ENCODE measurements at regions not wholly inside any gene's neighbourhood (a gene's known extent, or its start where the extent isn't known, plus 50 kb on each side); places are given as distances from the start of the nearest gene placed in this dataset.
"Not testable (repeated sequence)": the region's sequence is repeated elsewhere in the genome, so short reads cannot be mapped to it uniquely, and the experiment has no call there.

DNA sequence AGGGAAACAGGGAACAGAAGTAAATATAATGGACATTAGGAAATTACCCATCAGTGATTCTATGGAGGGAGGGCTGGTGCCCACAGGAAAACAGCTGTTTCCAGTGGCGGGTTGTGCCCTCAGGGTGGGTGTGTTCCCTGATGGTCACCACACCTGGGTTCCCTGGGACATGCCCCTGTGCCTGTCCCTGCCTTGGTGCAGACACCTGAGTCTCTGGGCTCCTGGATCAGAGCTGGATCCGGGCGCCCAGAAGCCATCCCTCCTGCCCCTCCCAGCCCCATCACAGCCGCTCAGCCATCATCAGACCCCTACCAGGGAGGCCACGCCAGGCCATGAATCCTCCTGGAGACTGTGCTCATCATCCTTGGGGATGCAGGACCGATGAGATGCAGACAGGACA lies 307.2 kb upstream of the SFSWAP start:
- in situ Hi-C loops (cut with HindIII; ENCODE audit: low sequenced_read_pairs), result no loop called here

DNA sequence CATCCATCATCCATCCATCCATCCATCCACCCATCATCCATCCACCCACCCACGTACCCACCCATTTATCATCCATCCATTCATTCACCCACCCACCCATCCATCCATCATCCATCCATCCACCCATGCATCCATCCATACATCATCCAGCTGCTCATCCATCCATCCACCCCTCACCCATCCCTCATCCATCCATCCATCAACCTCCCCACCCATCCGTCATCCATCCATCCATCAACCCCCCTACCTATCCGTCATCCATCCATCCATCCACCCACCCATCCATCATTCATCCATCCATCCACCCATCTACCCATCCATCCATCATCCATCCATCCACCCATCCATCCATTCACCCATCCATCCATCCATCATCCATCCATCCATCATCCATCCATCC lies 306.2 kb upstream of the SFSWAP start:
- in situ Hi-C loops (cut with HindIII; ENCODE audit: low sequenced_read_pairs), result no loop called here

DNA sequence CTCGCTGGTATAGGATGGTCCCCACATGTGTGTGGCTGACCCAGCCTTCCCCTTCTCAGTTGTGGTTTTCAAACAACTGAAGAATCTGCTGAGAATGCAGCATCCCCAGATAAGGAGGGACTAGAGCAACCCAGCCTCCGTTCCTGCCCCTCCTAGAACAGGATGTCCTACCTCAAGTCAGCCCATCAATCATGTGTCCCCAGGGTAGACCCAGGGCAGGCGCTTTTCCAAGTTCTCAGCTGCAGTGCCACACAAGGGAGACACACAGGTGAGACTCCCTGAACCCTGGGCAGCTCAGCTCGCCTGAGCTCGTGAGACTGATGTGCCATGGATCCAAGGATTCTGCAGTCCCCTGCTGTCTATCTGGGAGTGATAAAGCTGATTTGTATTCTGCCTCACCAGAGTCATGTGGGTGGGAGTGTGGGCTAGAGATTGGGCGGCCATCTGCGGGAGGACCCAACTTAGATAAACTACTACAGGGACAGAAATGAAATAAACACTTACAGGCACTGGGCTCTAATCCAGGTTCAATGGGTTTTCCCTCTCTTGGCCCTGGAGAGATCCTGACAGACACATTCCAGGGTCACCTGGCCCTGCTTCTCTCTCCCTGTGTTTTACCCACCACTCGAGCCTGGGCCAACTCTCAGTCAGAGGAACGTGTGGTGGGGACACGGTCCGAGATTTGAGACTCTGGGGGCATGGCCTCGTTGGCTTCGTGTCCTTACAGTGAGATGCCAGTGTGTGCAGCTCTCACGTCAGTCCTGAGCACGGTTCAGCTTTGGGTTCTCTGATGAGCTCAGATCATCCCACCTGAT lies 303.5 kb upstream of the SFSWAP start:
- in situ Hi-C loops (cut with HindIII; ENCODE audit: low sequenced_read_pairs), result no loop called here

DNA sequence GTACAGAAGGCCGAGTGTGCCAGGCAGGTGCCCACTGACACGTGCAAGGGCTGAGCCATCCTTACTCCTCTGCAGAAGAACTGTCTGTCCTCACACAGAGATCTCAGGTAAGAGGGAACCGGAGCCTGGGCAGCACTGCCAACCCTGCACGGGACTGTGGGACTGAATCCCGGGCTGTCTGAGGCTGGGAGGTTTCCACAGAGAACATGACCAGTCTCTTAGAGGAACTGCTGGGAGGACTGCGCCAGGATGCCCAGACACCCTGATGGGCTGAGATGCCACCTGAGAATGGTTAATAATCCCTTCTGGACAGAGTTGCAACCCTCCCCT lies 302.9 kb upstream of the SFSWAP start:
- in situ Hi-C loops (cut with HindIII; ENCODE audit: low sequenced_read_pairs), result no loop called here

DNA sequence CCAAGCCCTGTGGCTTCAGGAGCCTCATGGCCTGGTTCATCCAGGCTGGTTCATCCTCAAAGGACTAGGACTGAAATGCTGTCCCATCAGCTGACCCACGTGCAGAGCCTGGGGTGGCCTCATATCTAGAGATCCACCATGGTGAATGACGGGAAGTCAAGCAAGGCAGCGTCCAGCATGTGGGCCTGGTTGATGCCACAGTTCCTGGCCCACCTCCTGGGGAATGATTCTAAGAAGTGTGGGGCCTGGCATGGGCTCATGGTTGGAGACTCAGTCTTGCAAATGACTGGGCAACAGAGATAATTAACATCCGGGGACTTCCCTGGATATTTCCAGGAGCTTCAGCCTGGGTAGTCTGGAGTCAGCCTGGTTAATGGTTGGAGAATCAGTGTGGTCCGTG lies 302.4 kb upstream of the SFSWAP start:
- in situ Hi-C loops (cut with HindIII; ENCODE audit: low sequenced_read_pairs), result no loop called here

DNA sequence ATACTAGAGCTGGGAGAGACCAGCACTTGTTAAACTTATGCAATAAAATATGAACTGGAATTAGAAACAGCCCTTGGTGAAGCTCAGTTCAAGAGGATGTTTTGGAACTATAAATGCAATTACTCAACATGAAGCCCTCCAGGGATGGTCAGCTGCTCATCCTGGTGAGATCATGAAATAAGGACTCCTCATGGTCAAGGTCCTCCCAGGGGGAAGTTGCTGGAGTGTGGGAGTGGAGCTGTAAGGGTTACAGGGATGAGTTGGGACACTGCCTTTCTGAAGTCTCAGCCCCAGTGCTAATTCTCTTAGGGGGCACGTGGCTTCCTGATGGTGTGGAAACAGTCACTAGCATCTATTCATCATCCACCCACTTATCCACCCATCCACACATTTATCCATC lies 301.7 kb upstream of the SFSWAP start:
- in situ Hi-C loops (cut with HindIII; ENCODE audit: low sequenced_read_pairs), result no loop called here

DNA sequence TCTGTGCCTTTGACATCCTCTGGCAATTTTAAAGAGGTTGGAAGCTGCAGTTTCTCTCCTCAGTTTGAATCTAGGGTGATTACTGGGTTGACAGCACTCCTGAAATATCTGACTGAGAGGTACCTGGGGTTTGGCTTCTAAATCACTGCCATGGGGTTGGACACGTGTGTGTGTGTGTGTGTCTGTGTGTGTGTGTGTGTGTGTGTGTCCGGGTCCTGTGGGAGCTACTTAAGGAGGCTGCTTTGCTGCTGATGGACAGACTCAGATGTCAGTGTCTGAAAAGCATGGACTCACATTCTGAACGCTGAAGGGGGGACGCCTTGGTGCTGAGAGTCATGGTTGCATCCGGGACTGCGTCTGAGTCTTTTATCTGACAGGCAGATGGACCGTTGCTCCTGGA lies 299.1 kb upstream of the SFSWAP start:
- in situ Hi-C loops (cut with HindIII; ENCODE audit: low sequenced_read_pairs), result not testable (repeated sequence)

DNA sequence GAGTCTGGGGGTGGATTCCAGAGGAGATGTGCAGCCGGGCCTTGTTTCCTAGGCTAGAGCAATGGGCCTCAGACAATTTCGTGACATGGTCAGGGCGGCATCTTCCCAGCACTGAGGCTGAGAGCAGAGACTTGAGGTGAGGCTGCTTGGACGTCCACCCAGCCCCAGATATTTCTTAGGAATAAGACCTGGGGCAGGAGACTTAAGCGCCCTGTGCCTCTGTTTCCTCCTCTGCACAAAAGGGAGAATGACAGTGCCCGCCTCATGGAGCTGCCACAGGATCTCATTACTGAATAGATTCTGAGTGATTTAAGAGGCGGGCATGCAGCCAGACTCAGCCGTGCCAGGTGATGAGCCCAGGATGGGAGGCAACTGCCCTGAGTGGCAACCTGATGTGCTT lies 297.9 kb upstream of the SFSWAP start:
- in situ Hi-C loops (cut with HindIII; ENCODE audit: low sequenced_read_pairs), result no loop called here

DNA sequence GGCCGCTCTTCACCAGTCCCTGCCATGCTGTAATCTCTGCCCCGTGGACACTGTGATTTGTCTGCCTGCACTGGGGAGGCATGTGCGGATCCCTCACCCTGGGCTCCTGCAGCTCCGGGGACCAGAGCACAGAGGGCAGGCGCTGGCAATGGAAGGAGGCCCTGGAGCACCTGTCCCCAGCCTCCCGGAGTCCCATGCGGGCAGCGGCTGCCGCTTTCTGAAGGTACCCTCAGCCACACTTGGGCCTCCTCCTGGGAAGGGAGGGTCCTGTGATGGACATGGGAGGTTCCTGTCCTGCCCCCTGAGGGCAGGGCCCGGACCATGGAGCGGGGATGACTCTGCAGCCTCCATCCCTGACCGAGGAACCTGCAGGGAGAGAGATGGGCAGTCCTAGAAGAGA lies 297.4 kb upstream of the SFSWAP start:
- in situ Hi-C loops (cut with HindIII; ENCODE audit: low sequenced_read_pairs), result no loop called here

DNA sequence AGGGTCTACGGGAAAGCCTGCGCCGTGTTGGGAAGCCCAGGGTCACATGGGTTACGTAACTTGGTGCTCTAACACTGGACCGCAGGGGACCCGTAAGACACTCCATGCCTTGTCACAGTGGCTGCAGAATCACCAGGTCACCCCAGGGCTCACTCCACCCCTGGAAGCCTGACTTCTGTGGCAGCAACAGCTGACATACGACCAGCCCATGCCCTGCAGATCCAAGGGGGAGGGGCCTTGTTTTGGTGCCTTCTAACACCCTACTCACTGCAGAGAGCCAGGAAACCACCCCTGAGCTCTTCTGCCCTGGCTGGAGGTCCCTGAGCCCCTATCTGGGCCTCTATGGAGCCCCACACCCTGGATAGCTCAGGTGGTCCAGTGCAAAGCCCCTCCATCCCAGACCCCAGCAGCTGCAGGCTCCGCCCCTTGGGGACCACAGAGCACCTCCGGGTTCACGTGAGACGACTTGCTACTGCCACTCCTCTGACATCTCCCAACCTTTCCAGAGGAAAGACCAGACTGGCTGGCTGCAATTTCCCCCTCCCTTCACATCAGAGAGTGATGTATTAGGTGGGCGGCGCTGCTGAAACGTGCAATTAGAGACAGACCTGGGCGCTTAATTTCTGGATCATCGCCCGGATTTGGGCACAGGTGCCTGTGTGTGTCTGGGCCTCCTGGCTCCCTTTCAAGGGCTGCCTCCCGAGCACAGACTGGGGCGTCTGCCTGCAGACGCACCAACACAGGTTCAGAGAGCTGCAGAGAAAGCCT lies 296.6 kb upstream of the SFSWAP start:
- in situ Hi-C loops (cut with HindIII; ENCODE audit: low sequenced_read_pairs), result not testable (repeated sequence)

DNA sequence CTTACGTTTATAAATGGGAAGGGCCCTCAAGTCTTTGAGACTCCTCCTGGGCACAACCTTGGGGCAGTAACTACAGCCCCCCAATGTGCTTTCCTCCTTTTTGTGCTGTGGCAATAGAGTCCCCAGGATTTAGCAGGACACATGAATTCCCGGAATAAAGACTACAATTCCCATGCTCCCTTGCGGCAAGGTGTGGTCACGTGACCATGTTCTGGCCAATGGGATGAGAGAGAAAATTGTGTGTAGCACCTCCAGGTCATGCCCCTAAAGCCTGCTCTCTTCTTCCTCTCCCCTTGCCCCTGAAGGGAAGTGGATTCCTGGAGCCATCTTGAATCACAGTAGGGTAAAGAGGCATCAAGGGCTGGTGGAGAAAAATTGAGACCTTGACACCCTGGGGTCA lies 295.1 kb upstream of the SFSWAP start:
- in situ Hi-C loops (cut with HindIII; ENCODE audit: low sequenced_read_pairs), result loop anchor here (5.0 kb wide), 1 partner anchor 48 kb away; no protein-coding TSS in a partner anchor

DNA sequence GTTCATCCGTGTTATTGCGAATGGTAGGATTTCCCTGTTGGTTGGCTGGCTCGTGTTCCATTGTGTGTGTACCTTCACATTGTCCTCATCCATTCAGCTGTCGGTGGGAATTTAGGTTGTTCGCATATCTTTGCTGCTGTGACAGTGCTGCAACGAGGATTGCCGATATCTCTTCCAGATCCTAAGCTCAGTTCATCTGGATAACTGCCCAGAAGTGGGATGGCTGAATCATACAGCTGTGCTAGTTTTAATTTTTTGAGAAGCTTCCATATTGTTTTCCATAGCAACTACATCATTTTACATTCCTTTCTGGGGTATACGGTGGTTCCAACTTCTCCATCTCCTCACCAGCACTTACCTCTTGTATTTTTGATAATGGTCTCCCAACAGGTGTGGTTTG lies 292.8 kb upstream of the SFSWAP start:
- in situ Hi-C loops (cut with HindIII; ENCODE audit: low sequenced_read_pairs), result loop anchor here (5.0 kb wide), 1 partner anchor 51 kb away; no protein-coding TSS in a partner anchor

DNA sequence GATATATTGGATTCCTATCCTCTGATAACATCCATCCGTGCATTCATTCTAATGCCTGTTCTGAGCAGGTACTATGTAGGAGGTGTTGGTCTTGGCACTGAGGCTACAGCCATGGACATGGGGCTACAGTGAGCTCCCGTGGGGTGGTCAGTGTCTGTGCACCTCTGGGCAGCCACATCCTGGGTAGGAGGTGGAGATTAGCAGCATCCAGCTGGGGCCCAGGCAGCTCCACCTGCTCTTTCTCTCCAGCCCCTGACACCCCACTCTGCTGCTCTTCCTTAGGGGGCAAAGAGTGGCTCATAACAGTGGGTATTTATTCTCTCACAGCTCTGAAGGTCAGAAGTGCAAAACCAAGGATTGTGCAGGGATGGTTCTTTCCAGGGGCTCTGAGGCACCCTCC lies 292.0 kb upstream of the SFSWAP start:
- in situ Hi-C loops (cut with HindIII; ENCODE audit: low sequenced_read_pairs), result loop anchor here (5.0 kb wide), 1 partner anchor 52 kb away; no protein-coding TSS in a partner anchor

DNA sequence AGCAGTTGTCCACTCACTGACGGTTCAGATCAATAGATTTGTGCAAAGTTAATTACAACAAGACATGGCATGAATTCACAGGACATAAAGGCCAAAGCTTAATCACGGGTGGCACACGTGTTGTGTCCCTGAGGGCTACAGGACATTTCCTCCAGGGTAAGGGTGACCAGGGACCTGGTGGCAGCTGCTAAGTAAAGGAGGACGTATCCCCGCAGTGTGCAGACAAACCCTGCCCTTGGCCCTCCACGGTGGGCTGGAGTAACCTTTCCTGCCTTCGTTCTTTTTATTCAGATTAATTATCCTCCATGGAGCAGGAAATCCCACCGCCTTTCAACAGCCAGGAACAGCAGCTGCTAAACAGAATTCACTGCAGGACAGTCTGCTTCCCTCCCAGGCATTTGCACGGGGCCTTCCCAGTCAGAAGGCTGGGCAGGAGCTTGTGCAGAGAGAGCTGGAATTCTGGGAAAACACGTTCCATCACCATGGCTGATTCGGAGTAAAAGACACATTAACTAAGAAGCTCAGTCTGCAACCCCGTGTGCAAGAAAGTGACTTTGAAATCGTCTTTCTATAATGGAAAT lies 289.9 kb upstream of the SFSWAP start:
- in situ Hi-C loops (cut with HindIII; ENCODE audit: low sequenced_read_pairs), result no loop called here

DNA sequence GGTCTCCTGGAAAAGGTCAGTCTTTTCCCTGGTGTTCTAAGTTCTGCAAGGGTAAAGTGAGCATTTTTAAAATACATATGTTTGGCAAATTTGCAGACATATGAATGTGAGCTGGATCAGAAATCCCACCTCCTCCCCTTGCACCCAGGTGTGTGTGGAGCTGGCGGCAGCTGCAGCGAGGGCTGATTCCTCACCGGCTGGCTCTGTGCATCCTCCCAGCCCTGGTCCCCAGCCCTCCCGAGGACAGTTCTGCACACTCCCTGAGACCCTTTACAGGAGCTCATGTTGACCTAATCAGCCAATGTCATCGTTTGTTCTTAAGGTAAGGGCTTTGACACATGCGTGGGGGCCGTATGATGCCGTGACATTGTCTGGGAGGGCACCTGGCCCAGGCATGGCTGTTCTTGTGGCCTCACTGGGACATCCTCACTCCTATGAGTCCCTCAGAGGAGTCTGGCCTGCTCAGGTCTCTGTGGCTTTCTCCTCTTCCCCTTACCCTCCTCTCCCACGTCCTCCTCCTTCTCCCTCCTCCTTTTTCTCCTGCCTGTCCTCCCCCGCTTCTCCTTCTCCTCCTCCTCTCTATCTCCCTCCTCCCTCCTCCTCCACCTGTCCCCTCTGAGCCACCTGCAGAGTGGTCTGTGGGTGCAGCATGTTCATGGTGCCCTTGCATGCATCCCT lies 289.2 kb upstream of the SFSWAP start:
- in situ Hi-C loops (cut with HindIII; ENCODE audit: low sequenced_read_pairs), result no loop called here

DNA sequence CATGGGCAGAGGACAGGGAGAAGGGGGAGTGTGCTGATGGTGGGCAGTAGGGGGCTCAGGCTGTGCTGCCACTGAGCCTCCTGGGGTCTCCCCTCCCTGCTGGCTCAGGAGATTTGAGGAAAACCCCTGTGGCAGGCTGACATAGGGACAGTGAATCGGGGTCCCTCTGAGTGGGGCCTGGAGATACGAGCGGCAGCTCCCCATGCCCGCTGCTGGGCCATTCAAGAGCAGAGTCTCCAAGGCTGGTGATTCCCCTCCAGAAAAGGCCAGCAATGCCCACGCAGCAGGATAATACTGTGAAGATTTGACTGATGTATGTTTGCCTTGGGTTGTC lies 288.7 kb upstream of the SFSWAP start:
- in situ Hi-C loops (cut with HindIII; ENCODE audit: low sequenced_read_pairs), result no loop called here

DNA sequence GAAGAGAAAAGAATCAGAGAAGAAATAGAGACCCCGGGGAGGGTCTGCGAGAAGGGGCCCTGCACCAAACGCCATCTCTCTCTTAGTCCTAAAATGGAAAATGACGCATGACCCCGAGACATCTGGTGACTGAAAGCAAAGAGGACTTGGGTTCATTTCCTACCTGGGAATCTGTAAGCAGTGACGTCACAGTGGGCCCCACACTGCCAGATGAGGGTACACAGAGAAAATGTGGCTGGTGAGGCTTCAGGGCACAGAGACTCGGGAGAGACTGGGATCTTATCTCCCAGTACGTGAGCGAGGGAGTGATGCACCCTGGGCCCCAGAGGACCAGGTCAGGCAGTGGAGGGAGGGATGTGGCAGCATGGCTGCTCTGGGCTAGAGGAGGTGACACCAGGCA lies 288.1 kb upstream of the SFSWAP start:
- in situ Hi-C loops (cut with HindIII; ENCODE audit: low sequenced_read_pairs), result no loop called here

DNA sequence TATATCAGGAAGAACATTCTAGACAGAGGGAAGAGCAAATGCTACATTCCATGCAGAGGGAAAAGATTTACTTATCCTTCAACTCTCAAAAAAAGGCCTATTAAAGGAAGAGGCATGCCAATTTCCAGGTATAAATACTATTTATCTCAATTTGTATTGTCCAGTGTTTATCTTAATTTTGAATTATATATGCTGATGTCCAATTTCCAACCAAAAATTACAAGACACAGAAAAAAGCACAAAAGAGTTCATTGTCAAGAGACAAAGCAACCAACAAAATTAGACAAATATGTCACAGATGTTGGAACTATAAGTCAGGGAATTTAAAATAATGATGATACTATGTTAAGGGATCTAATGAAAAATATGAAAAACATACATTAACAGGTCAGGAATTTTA lies 286.6 kb upstream of the SFSWAP start:
- in situ Hi-C loops (cut with HindIII; ENCODE audit: low sequenced_read_pairs), result no loop called here

DNA sequence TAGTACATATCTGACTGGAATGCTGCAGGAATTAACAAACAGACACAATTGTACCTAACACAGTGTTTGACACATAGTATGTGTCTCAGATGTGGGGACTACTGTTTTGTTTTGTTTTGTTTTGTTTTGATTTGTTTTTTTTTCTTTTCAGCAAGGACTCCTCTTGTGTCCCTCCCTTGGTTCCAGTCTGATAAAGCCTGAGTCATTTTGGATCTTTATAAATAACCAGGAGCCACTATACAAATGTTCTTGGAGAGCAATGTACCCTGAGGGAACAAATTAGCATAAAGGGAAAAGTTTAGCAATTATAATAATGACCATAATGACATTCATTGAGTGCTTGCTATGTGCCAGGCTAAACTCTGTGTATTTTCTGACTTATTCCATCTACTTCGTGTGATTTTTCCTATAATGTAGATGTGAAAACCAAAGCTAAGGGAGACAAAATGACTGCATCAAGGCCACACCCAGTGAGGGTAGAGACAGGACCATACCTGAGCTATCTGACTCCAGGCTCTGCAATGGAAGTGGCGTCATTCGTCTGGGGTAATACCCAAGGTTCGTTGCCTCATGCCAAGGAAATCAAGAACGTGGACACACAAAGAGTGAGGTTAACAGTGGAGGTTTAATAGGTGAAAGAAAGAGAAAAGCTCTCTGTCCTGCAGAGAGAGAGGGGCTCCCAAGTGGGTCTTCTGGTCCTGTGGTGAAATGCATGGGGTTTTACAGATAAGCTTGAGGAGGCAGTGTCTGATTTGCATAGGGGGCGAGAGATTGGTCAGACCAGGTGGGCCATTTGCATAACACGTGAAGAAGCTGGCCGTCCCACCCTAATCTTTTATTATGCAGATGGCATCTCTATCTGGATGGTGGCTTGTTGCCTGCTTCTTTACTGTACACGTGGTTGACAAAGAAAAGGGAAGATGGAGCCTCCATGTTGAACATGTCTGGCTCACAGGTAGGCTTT lies 285.5 kb upstream of the SFSWAP start:
- in situ Hi-C loops (cut with HindIII; ENCODE audit: low sequenced_read_pairs), result no loop called here

DNA sequence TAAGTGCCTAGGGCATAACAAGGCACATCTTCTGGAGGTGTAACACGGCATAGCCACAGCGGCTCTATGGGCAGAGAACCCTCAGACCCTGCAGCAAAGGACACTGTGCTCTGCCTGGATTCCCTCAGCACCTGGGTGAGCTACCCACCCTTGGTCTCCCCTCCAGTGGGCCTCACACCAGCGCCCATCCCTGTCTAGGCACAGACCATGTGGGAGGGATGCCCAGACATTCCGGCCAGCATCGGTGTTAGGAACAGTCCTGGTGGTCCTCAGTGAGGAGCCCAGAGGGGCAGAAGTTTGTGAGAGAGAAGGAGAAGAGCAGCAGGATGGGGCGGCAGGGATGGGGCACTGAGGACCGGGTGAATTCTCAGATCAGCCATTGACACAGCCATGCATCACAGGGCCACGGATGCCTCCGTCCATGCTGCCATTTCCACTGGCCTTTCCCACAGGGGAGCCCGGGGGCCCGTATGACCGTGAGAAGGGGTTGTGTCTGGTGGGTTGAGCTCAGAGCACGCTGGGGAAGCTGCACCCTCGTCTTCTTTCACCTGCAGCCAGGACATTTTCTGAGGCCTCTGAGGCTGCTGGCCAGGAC lies 282.7 kb upstream of the SFSWAP start:
- in situ Hi-C loops (cut with HindIII; ENCODE audit: low sequenced_read_pairs), result no loop called here

All from endothelial cell of hepatic sinusoid (primary cell).